Mammary epithelial cell (primary cell): ENCODE measurements at regions not wholly inside any gene's neighbourhood (a gene's known extent, or its start where the extent isn't known, plus 50 kb on each side); places are given as distances from the start of the nearest gene placed in this dataset.

Experiments
- CTCF ChIP-seq, 2 donors: IDR thresholded peaks in 1 of 2; conservative IDR thresholded peaks in 1 of 2; 2 replicates each; pipeline ENCODE4 v1.5.1; 2011 to 2012; ENCODE audit warnings: inconsistent platforms in 2 of 2, low read length in 2 of 2, mild to moderate bottlenecking in 2 of 2, control low read depth in 1 of 2, low read depth in 1 of 2; ENCODE audit not compliant: insufficient read depth in 1 of 2; ENCODE audit errors: extremely low read depth in 1 of 2
- EZH2 ChIP-seq: IDR thresholded peaks from 2 replicates; pipeline ENCODE4 v1.6.1; 2012; ENCODE audit warnings: low read length, inconsistent platforms, borderline replicate concordance

- TF ChIP-seq CTCF (conservative IDR thresholded peaks at IDR 0.05 in 1 of 2, IDR thresholded peaks at IDR 0.05 in 1 of 2; ENCODE audit: extremely low read depth in 1 of 2, insufficient read depth in 1 of 2, low read depth in 1 of 2, low read length in 2 of 2) = no peak
- TF ChIP-seq EZH2 = no peak
Observed at GRCh38 chr9:113652355-113653152, 189.0 kb downstream of the RGS3 start.
